CD8-positive, alpha-beta memory T cell (primary cell): ENCODE measurements at regions not wholly inside any gene's neighbourhood (a gene's known extent, or its start where the extent isn't known, plus 50 kb on each side); places are given as distances from the start of the nearest gene placed in this dataset.

ENCODE experiments used
- CTCF ChIA-PET: fragments of 350-600 bp; sonication (Branson Sonifier 250); formaldehyde crosslinking; loops from one replicate; lab custom pipeline; 2021; ENCODE audit warnings: antibody characterized with exemption; lab: Charles Lee
- POLR2A ChIA-PET: fragments of 350-600 bp; sonication (Branson Sonifier 250); formaldehyde crosslinking; loops from one replicate; lab custom pipeline; 2021; ENCODE audit warnings: antibody characterized with exemption; lab: Charles Lee
- DNase-seq, 5 donors: peaks; one replicate each; pipeline versions ENCODE4 v3.0.0 to v3.0.0-alpha.2; 2020 to 2022; ENCODE audit warnings: mixed read lengths in 1 of 5
- H3K27ac ChIP-seq: one replicate; pipeline ENCODE4 v1.7.0; 2013; ENCODE audit warnings: low read depth, mild to moderate bottlenecking, low read length, moderate library complexity
- H3K27me3 ChIP-seq: 2 replicates; pipeline ENCODE4 v1.7.0; 2013; ENCODE audit warnings: low read length, mild to moderate bottlenecking; ENCODE audit not compliant: insufficient read depth, poor library complexity, severe bottlenecking
- H3K36me3 ChIP-seq: 2 replicates; pipeline ENCODE4 v1.7.0; 2013; ENCODE audit warnings: mild to moderate bottlenecking, low read length, moderate library complexity; ENCODE audit not compliant: insufficient read depth
- H3K4me1 ChIP-seq: 2 replicates; pipeline ENCODE4 v1.7.0; 2013; ENCODE audit warnings: mild to moderate bottlenecking, low read length, moderate library complexity; ENCODE audit not compliant: insufficient read depth
- H3K4me3 ChIP-seq: 2 replicates; pipeline ENCODE4 v1.7.0; 2013; ENCODE audit warnings: mild to moderate bottlenecking, low read length
- H3K9me3 ChIP-seq: 2 replicates; pipeline ENCODE4 v1.7.0; 2013; ENCODE audit warnings: mild to moderate bottlenecking, low read length
- H3K27ac Mint-ChIP-seq, 8 donors: one replicate each; pipeline ENCODE4 v1.8.0; 2020 to 2021; ENCODE audit warnings: mixed read lengths in 8 of 8, mild to moderate bottlenecking in 6 of 8, inconsistent platforms in 3 of 8, moderate library complexity in 3 of 8
- H3K27me3 Mint-ChIP-seq, 2 donors: one replicate each; pipeline ENCODE4 v1.8.0; 2020 to 2021; ENCODE audit warnings: mixed read lengths in 2 of 2, mild to moderate bottlenecking in 1 of 2, moderate library complexity in 1 of 2
- H3K36me3 Mint-ChIP-seq, 3 donors: one replicate each; pipeline ENCODE4 v1.8.0; 2020 to 2021; ENCODE audit warnings: mixed read lengths in 3 of 3, inconsistent platforms in 1 of 3, mild to moderate bottlenecking in 1 of 3
- H3K4me1 Mint-ChIP-seq, 3 donors: one replicate each; pipeline ENCODE4 v1.8.0; 2020 to 2021; ENCODE audit warnings: mixed read lengths in 3 of 3, inconsistent platforms in 1 of 3, mild to moderate bottlenecking in 1 of 3
- H3K4me3 Mint-ChIP-seq, 7 donors: one replicate each; pipeline ENCODE4 v1.8.0; 2020 to 2021; ENCODE audit warnings: mixed read lengths in 7 of 7, mild to moderate bottlenecking in 6 of 7, moderate library complexity in 4 of 7, inconsistent platforms in 2 of 7
- H3K9me3 Mint-ChIP-seq, 5 donors: one replicate each; pipeline ENCODE4 v1.8.0; 2020 to 2022; ENCODE audit warnings: mixed read lengths in 5 of 5, mild to moderate bottlenecking in 3 of 5, moderate library complexity in 2 of 5, inconsistent platforms in 1 of 5

DNA sequence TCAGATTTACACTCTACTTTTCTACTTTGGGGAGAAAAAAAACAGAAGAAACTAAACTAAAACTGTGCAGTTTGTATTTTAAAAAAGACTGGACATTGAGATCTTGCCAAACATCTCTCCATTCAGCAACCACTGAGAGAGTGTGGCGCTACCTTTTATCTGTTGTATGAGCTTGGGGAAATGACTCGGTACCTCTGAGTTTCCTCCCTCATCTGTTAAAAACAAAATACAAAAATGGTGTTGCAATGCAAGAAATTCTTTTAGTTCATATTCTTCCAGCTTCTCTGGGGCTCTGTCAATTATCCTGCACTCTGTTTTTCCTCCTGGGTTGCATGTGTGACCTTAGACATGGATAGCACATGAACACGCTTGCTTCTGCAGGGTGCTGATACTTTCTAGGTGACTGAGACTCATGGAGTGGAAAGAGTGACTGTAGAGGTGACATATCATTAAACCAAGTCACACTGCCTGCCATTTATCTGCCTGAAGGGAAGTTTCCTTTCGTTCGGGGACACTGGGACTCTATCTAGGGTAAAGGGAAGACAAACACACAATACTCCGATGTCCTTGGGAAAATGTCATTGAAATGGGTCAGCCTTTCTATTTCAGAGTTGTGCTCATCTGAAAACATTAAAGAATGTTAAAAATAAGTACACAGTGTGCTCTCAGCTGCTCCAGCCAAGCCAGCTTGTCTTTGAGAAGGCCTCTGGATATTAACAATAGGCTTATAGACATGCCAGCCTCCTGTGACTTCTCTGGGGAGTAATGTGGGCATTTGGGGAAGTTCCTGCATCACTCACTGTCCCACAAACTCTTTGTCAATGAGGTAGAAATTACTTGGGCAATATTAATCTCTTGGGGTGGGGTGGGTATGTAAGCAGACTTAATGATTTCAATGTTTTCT, 91.4 kb downstream of the TRIB2 start:
- no peaks in the 10 kb centered on the region for H3K4me1 ChIP-seq
- no peak overlapping the region for H3K4me3 ChIP-seq
- ChIA-PET CTCF (interaction anchor here (1.8 kb wide), 1 partner anchor 17 kb away, joined by 4 read pairs; no protein-coding TSS in a partner anchor), POLR2A (no interaction called here)
- H3K27ac Mint-ChIP-seq: no peak overlapping the region
- H3K27ac ChIP-seq: no peak overlapping the region
- no peaks in the 10 kb centered on the region for H3K36me3 Mint-ChIP-seq
- no peaks in the 10 kb centered on the region for H3K9me3 ChIP-seq
- no peaks in the 10 kb centered on the region for H3K27me3 ChIP-seq
- peaks cover 0 to under 1% (median 0%) of the 10 kb centered on the region in 5 donors for H3K9me3 Mint-ChIP-seq
- no peaks in the 10 kb centered on the region for H3K36me3 ChIP-seq
- no peak for DNase-seq
- no peak overlapping the region for H3K4me3 Mint-ChIP-seq
- H3K27me3 Mint-ChIP-seq: peaks cover 0 to 4% of the 10 kb centered on the region in 2 donors
- H3K4me1 Mint-ChIP-seq: no peaks in the 10 kb centered on the region

DNA sequence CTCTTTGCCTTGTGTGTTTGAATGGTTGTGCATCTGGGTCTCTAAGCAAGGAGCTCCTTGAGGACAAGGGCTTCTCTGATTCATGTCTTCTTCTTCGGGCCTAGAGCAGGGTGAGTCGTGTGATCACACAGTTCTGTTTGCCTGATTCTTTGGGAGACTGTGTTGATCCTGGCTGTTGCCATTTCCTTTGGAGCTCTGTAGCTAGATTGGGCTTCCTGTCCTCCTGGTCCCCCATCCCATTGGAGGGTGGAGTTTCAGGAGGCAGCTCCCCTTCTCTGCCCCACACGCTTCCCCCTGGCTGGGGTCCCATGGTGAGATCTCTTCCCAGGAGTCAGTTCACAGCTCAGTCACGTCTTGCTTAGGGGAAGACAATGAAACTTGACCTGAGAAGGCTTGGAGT, 92.8 kb downstream of the TRIB2 start:
- DNase-seq: no peak
- no peaks in the 10 kb centered on the region for H3K4me1 ChIP-seq
- H3K4me3 Mint-ChIP-seq: no peak overlapping the region
- ChIA-PET POLR2A (no interaction called here), CTCF (no interaction called here)
- no peak overlapping the region for H3K27ac ChIP-seq
- no peaks in the 10 kb centered on the region for H3K4me1 Mint-ChIP-seq
- H3K4me3 ChIP-seq: no peak overlapping the region
- no peaks in the 10 kb centered on the region for H3K9me3 Mint-ChIP-seq
- no peak overlapping the region for H3K27ac Mint-ChIP-seq
- H3K27me3 ChIP-seq: no peaks in the 10 kb centered on the region
- H3K36me3 Mint-ChIP-seq: no peaks in the 10 kb centered on the region
- H3K27me3 Mint-ChIP-seq: peaks cover 0 to 4% of the 10 kb centered on the region in 2 donors
- H3K36me3 ChIP-seq: no peaks in the 10 kb centered on the region
- H3K9me3 ChIP-seq: no peaks in the 10 kb centered on the region

DNA sequence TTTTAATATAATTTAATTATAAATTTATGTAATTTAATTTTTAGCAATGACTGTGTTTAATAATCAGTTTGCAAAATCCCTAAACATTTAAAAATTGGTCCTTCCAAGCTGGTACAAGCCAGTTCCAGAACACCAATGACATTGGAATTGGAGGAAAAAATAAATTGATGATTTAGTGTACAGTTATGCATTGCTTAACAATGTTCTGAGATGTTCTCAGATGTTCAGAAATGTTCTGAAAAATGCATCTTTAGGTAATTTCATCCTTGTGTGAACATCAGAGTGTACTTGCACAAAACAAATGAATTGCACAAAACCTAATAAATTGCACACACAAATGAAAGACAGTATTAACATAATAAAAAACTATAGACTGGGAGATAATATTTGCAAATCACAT, 95.2 kb downstream of the TRIB2 start:
- ChIA-PET POLR2A (no interaction called here), CTCF (no interaction called here)
- Mint-ChIP-seq H3K4me1 (peaks cover 3 to 18% (median 11%) of the 10 kb centered on the region in 3 donors), H3K27me3 (peaks cover 0 to 4% of the 10 kb centered on the region in 2 donors), H3K9me3 (peaks cover 0 to 1% (median 0%) of the 10 kb centered on the region in 5 donors), H3K36me3 (no peaks in the 10 kb centered on the region), H3K27ac (no peak overlapping the region), H3K4me3 (no peak overlapping the region)
- no peak for DNase-seq
- Histone ChIP-seq H3K9me3 (no peaks in the 10 kb centered on the region), H3K36me3 (no peaks in the 10 kb centered on the region), H3K27me3 (no peaks in the 10 kb centered on the region), H3K4me3 (no peak overlapping the region), H3K4me1 (peaks cover 10% of the 10 kb centered on the region), H3K27ac (no peak overlapping the region)

DNA sequence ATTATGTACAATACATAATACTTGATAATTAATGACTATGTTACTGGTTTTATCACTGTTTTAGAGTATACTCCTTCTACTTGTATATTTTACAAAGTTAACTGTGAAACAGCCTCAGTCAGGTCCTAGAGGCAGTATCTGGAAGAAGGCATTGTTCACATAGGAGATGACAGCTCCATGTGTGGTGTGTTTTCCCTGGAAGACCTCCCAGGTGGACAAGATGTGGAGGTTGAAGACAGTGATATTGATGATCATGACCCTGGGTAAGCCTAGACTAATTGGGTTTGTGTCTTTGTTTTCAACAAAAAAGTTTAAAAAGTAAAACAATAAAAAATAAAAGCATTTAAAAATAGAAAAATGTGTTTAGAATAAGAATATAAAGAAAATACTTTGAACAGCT, 96.4 kb downstream of the TRIB2 start:
- H3K27me3 ChIP-seq: no peaks in the 10 kb centered on the region
- no peaks in the 10 kb centered on the region for H3K36me3 ChIP-seq
- H3K27ac ChIP-seq: no peak overlapping the region
- peaks cover 7 to 28% (median 18%) of the 10 kb centered on the region in 3 donors for H3K4me1 Mint-ChIP-seq
- no peaks in the 10 kb centered on the region for H3K9me3 ChIP-seq
- H3K4me1 ChIP-seq: peaks cover 16% of the 10 kb centered on the region
- DNase-seq: no peak
- CTCF ChIA-PET: no interaction called here
- H3K4me3 ChIP-seq: no peak overlapping the region
- POLR2A ChIA-PET: no interaction called here
- H3K36me3 Mint-ChIP-seq: no peaks in the 10 kb centered on the region
- peaks cover 0 to 1% (median 0%) of the 10 kb centered on the region in 5 donors for H3K9me3 Mint-ChIP-seq
- H3K4me3 Mint-ChIP-seq: no peak overlapping the region
- H3K27me3 Mint-ChIP-seq: peaks cover 0 to 6% of the 10 kb centered on the region in 2 donors
- no peak overlapping the region for H3K27ac Mint-ChIP-seq

DNA sequence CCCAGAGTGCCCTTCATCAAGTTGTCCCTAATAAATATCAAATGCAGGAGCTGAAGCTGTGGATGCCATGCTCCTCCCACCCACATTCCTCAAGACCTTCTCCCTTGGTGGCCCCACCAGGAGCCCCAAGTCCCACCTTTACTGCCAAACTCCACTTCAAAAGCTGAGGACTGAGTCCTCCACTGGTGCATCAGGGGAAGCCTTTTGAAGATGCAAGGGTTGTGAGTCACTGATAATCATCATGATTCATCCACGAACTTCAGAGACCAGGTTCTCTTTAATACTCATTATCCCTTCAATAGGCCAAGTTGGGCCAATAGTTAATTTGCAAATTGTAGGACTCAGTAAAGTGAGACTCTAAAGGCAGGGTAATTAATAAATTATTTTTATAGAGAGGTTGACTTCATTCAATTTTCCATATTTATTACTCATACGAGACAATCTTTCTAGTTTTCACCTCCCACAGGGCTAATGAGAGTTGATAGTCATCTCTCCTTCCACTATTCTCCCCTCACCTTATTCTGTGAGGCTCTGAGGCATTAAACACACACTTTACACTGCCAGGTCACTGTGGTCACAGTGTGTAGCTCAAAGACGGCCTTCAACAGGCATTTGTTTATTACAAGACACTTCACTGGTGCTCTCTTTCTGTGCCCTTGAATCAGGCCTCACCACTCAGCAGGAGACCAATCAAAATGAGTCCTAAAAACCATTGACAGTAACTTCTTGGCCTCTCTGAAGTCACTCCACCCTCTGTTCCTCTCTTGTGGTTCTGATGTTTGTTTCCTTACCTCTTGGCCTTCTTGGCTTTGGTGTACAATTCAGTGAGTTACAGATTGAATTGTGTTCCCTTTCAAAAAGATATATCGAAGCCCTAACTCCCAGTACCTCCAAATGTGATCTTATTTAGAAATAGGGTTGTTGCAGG, 99.9 kb downstream of the TRIB2 start:
- no peaks in the 10 kb centered on the region for H3K9me3 ChIP-seq
- H3K27ac ChIP-seq: no peak overlapping the region
- peak in 1 of 5 donors; percentile 3 for DNase-seq
- H3K27ac Mint-ChIP-seq: peak overlapping the region in 3 of 8 donors; percentile 4 to 50 (median 41)
- H3K36me3 ChIP-seq: no peaks in the 10 kb centered on the region
- H3K4me3 Mint-ChIP-seq: no peak overlapping the region
- CTCF ChIA-PET: no interaction called here
- peaks cover 0 to 1% (median 0%) of the 10 kb centered on the region in 5 donors for H3K9me3 Mint-ChIP-seq
- no peak overlapping the region for H3K4me3 ChIP-seq
- peaks cover 19 to 45% (median 36%) of the 10 kb centered on the region in 3 donors for H3K4me1 Mint-ChIP-seq
- peaks cover 0 to 2% of the 10 kb centered on the region in 2 donors for H3K27me3 Mint-ChIP-seq
- H3K4me1 ChIP-seq: peaks cover 25% of the 10 kb centered on the region
- no peaks in the 10 kb centered on the region for H3K27me3 ChIP-seq
- POLR2A ChIA-PET: no interaction called here
- H3K36me3 Mint-ChIP-seq: no peaks in the 10 kb centered on the region

DNA sequence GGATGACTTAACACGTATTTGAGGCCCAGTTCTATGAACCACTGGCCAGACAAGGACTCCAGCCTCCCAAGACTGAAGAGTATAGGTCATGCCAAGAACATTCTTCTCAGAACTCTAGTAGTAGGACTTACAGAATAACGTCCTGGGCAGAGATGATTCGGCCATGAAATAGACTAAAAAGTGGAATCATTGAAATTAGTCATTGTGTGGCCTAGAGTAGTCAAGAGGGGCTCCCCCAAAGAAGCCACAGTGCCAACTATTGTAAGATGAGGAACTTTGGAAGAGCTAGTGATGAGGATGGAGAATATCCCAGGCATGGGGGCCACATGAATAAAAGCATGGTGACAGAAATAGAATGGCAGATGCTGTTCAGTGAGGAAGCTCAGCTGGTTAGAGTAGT, 101.1 kb downstream of the TRIB2 start:
- peaks cover 0 to 1% (median 0%) of the 10 kb centered on the region in 5 donors for H3K9me3 Mint-ChIP-seq
- Histone ChIP-seq H3K36me3 (no peaks in the 10 kb centered on the region), H3K27ac (no peak overlapping the region), H3K9me3 (no peaks in the 10 kb centered on the region), H3K27me3 (no peaks in the 10 kb centered on the region), H3K4me3 (no peak overlapping the region), H3K4me1 (peaks cover 25% of the 10 kb centered on the region)
- H3K4me3 Mint-ChIP-seq: no peak overlapping the region
- H3K36me3 Mint-ChIP-seq: no peaks in the 10 kb centered on the region
- POLR2A ChIA-PET: no interaction called here
- DNase-seq: no peak
- CTCF ChIA-PET: no interaction called here
- H3K27me3 Mint-ChIP-seq: peaks cover 0 to 2% of the 10 kb centered on the region in 2 donors
- no peak overlapping the region for H3K27ac Mint-ChIP-seq
- H3K4me1 Mint-ChIP-seq: peaks cover 19 to 45% (median 36%) of the 10 kb centered on the region in 3 donors

DNA sequence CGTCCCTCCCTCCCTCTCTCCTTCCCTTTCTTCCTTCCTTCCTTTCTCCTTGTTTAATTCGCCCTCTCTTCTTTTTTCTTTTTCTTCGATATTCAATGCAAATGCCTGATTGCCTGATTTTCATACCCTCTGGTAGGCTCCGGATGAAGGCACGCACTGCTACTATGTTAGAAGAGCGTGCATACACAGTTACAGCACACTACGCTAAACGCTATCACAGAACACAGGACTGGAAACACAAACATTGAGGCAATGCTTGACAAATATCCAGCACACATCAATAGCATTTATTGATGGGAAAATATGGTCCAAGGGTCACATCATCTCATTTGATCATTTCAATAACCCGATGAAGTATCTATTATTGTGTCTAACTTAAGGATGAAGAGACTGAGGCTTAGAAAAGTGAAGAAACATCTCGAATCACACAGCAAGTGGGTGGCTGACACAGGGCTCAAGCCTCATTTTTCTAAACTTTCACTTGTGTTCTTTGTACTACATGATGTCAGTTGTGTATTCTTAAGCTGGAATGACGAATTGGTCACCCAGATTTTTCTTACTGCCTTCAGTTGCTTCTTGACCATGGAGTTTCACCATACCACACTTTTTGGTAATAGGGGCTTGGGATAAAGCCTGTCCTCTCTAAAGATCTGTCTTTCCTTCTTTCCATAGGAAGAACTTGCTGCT, 101.8 kb downstream of the TRIB2 start:
- H3K36me3 ChIP-seq: no peaks in the 10 kb centered on the region
- CTCF ChIA-PET: no interaction called here
- POLR2A ChIA-PET: no interaction called here
- peaks cover 25% of the 10 kb centered on the region for H3K4me1 ChIP-seq
- H3K9me3 ChIP-seq: no peaks in the 10 kb centered on the region
- H3K27ac ChIP-seq: no peak overlapping the region
- Mint-ChIP-seq H3K27me3 (peaks cover 2% of the 10 kb centered on the region in 2 donors), H3K4me3 (peak overlapping the region in 1 of 7 donors; percentile 14), H3K4me1 (peaks cover 19 to 45% (median 36%) of the 10 kb centered on the region in 3 donors), H3K27ac (no peak overlapping the region), H3K36me3 (no peaks in the 10 kb centered on the region), H3K9me3 (peaks cover 0 to 1% (median 0%) of the 10 kb centered on the region in 5 donors)
- no peak overlapping the region for H3K4me3 ChIP-seq
- no peaks in the 10 kb centered on the region for H3K27me3 ChIP-seq
- no peak for DNase-seq
